ENCODE measurements at regions not wholly inside any gene's neighbourhood (a gene's known extent, or its start where the extent isn't known, plus 50 kb on each side); places are given as distances from the start of the nearest gene placed in this dataset.
"Not testable (repeated sequence)": the region's sequence is repeated elsewhere in the genome, so short reads cannot be mapped to it uniquely, and the experiment has no call there.

DNA sequence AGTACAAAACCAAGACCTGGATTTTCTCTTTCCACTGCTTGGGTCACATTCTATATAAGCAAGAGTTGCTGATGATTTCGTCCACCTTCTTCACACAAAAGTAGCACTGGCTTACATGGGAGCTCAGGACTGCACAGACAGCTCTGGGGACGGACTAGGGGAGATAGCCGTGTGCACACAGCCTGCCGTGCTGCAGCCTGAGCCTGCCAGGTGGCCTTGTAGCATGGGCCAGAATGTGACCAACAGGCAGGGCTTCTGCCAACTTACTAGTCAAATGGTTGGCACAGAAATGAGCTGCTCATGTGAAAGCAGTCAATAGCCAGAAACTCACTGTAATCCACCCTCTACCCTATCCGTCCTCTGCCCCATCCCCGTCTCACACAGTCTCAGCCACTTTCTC lies 299.0 kb downstream of the ANAPC1 start:
- not testable (repeated sequence) for TF ChIP-seq POLR2A, EP300 (IDR thresholded peaks at IDR 0.05)
- TF ChIP-seq, protein P1, sequence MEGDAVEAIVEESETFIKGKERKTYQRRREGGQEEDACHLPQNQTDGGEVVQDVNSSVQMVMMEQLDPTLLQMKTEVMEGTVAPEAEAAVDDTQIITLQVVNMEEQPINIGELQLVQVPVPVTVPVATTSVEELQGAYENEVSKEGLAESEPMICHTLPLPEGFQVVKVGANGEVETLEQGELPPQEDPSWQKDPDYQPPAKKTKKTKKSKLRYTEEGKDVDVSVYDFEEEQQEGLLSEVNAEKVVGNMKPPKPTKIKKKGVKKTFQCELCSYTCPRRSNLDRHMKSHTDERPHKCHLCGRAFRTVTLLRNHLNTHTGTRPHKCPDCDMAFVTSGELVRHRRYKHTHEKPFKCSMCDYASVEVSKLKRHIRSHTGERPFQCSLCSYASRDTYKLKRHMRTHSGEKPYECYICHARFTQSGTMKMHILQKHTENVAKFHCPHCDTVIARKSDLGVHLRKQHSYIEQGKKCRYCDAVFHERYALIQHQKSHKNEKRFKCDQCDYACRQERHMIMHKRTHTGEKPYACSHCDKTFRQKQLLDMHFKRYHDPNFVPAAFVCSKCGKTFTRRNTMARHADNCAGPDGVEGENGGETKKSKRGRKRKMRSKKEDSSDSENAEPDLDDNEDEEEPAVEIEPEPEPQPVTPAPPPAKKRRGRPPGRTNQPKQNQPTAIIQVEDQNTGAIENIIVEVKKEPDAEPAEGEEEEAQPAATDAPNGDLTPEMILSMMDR (IDR thresholded peaks at IDR 0.05), result not testable (repeated sequence)

Data from sigmoid colon (tissue), 4 donors.